NCI-H1105 treated with DMSO at 0.1 percent for 48 hours (cell line): ENCODE measurements at regions not wholly inside any gene's neighbourhood (a gene's known extent, or its start where the extent isn't known, plus 50 kb on each side); places are given as distances from the start of the nearest gene placed in this dataset.
"Not testable (repeated sequence)": the region's sequence is repeated elsewhere in the genome, so short reads cannot be mapped to it uniquely, and the experiment has no call there.

Experiments used
- DNase-seq: peaks from one replicate; lab custom pipeline; 2025; lab: John Stamatoyannopoulos, UW

- no peak for DNase-seq
These were observed 247.8 kb downstream of the BCL2 start for GRCh38 chr18:63071701-63072141.

GRCh38 chr18:63070767-63071502, 248.6 kb downstream of the BCL2 start:
- DNase-seq, result no peak

GRCh38 chr18:63069496-63069895, 250.1 kb downstream of the BCL2 start:
- no peak for DNase-seq

DNA sequence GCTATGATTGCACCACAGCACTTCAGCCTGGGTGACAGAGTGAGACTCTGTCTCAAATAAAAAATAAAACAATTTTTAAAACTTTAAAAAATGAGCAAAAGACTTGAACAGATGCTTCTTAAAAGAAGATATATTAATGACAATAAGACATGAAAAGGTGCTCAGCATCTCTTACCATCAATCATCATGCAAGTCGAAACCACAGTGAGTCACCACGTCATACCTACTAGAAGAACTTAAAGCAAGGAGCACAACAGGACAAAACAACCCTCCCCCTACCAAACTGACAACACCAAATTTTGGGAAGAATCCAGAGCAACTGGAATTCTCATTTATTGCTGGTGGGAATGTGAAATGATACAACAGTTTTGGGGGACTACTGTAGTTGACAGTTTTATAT, 251.6 kb downstream of the BCL2 start:
- DNase-seq, result no peak

- no peak for DNase-seq
These were observed 254.4 kb downstream of the BCL2 start for GRCh38 chr18:63065172-63065571.

- no peak for DNase-seq
These were observed 256.4 kb downstream of the BCL2 start for GRCh38 chr18:63063171-63063570.

GRCh38 chr18:63062246-63062645, 257.3 kb downstream of the BCL2 start:
- no peak for DNase-seq

- DNase-seq, result no peak
These were observed 258.3 kb downstream of the BCL2 start for GRCh38 chr18:63061303-63061702.

DNA sequence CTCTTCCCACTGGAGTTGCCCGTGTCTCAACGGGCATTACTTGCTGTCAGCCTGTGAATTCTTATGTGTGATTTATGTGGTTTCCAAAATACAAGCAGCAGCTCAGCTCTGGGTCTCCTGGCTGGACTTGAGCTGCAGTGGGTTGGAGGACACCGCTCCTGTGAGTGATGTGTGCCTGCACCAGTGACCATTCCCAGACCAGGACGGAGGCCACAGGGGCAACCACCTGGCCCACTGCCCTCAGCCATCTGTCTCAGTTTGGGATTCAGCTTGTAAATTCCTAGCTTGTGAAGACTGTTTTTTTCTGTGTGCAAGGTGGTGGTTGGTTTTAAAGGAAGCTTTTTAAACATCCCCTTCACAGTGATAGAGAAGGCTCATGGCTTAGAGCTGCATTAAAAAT, 261.0 kb downstream of the BCL2 start:
- no peak for DNase-seq

DNA sequence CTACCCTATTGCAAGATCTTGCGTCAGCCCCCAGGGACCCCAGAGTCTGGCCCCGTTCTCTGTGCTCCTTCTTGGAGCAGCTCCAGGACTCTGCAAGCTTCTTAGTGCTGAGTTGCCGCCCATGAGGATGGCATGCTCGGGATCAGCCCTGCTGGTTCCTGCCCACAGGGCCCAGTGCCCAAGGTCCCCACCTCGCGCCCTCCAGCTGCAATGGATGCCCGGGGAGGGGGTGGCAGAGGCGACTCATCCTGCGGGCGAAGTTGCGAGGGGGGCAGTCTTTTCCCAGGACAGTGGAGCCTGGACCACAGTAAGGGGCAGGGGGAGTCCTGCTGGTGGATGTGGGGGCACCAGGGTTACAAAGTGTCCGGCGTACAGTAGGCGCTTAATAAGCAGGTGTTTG, 261.9 kb downstream of the BCL2 start:
- DNase-seq, result no peak

DNA sequence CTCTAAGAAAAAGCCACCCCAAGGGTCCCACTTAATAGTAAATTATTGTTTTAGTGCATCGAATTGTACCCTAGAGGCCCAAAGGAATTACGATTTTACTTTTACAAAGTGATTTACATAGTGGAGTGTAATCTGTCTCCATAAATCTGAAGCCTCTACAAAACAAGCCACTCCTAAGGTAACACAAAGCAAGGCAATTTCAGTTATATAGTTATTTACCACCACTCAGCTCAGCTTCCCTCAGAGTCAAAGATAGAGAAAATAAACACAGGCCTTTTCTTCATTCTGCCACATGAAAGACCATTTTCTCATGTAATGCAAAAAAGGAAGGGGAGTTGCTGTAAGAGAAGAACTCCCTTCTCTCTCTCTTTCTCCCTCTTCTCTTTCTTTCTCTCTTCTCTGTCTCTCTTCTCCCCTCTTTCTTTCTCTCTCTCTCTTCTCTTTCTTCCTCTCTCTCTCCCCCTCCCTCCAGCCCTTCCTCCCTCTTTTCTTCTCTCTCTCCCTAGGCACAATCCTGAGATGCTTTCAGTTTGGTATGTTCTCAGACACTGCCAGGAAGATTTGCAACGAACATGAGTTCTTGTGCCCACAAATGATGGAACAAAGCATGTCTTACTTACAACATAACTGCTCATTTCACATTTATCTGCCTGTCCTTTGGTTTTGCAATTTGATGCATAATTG, 264.5 kb downstream of the BCL2 start:
- DNase-seq, result no peak

- no peak for DNase-seq
These were observed 267.6 kb downstream of the BCL2 start for GRCh38 chr18:63051928-63052327.

GRCh38 chr18:63050667-63051395, 268.7 kb downstream of the BCL2 start:
- not testable (repeated sequence) for DNase-seq

GRCh38 chr18:63046375-63046774, 273.2 kb downstream of the BCL2 start:
- peak; percentile 39 for DNase-seq

DNA sequence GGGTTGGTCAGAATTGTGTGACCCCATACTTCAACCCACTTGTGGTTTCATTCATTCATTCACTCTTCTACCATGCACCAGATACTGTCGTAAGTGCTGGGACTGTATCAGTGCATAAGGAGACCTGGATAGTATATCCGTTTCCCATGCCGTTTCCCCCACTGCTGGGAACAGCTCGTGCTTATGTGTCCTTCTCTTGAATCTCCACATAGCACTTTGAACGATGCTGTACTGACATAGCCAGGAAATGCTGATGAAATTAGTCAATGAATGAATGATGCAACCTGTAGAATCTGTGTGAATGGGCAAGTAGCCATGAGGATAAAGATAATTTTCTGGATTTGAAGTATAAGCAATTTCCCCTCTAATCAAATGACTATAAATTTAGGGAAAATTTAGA, 276.1 kb downstream of the BCL2 start:
- DNase-seq, result no peak

- DNase-seq, result no peak
These were observed 277.2 kb downstream of the BCL2 start for GRCh38 chr18:63042351-63042750.

DNA sequence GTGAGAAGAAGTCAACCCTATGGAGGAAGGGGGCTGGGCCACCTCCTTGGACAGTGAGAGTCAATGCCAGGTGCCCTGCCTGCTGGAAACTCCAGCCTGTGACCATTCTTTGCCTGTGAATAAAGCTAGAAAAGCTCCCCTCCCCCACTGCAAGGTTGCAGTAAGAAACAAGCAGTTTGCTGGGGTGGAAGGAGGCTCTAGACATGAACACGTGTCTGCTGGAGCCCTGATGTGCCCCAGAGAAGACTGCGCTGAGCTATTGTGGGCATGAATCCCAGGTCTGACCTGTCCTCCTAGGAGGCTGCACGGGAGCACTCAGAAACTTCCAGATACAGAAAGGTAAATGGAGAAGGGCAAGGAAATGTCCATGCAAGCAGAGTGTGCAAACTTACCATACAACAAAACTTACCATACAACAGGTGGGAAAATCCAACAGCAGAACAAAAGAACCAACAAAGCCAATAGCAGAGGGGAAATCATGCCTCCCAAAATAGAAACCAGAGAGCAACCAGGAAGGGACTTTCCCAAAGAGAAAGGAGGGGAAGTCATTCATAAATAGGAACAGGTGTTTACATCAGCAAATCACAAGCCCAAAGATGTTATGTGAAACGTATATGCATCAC, 278.7 kb downstream of the BCL2 start:
- DNase-seq, result no peak

DNA sequence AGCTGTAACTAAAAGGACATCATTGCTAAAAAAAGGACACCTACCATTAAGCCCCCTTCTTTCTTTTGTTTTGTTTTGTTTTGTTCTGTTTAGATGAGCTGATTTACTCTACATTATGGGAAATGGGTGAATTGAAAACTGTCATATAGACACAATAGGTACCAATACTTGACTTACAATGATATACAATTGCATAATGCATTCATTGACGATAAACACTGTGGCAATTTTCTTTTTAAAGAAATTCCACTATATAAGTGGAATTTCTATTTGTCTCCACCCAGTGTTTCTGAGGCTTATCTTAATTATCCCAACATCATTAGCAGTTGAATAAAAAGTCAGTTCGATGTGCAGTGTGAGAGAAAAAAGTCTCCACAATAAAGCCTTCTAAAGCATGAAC, 282.1 kb downstream of the BCL2 start:
- no peak for DNase-seq

GRCh38 chr18:63031375-63031774, 288.2 kb downstream of the BCL2 start:
- DNase-seq, result no peak
